IPS-15b (cell line): ENCODE measurements at regions not wholly inside any gene's neighbourhood (a gene's known extent, or its start where the extent isn't known, plus 50 kb on each side); places are given as distances from the start of the nearest gene placed in this dataset.

ENCODE experiments used
- H3K27me3 ChIP-seq: one replicate; pipeline ENCODE4 v1.6.1; 2013; ENCODE audit warnings: low read length; ENCODE audit not compliant: control insufficient read depth, insufficient read depth
- H3K36me3 ChIP-seq: one replicate; pipeline ENCODE4 v1.6.1; 2013; ENCODE audit warnings: low read length; ENCODE audit not compliant: control insufficient read depth, insufficient read depth
- H3K4me1 ChIP-seq: one replicate; pipeline ENCODE4 v1.6.1; 2013; ENCODE audit warnings: mild to moderate bottlenecking, low read length; ENCODE audit not compliant: control insufficient read depth, insufficient read depth
- H3K4me3 ChIP-seq: one replicate; pipeline ENCODE4 v1.5.1; 2013; ENCODE audit warnings: low read depth, low read length
- H3K9ac ChIP-seq: one replicate; pipeline ENCODE4 v1.6.1; 2013; ENCODE audit warnings: low read depth, mild to moderate bottlenecking, low read length
- H3K9me3 ChIP-seq: one replicate; pipeline ENCODE4 v1.6.1; 2013; ENCODE audit warnings: mild to moderate bottlenecking, low read length; ENCODE audit not compliant: control insufficient read depth, insufficient read depth

- Histone ChIP-seq H3K4me1 (no peaks in the 10 kb centered on the region), H3K9ac (no peak overlapping the region), H3K27me3 (no peaks in the 10 kb centered on the region), H3K36me3 (no peaks in the 10 kb centered on the region), H3K4me3 (no peak overlapping the region), H3K9me3 (no peaks in the 10 kb centered on the region)
Observed at GRCh38 chr2:147569426-147569825, 275.4 kb upstream of the ACVR2A start.

DNA sequence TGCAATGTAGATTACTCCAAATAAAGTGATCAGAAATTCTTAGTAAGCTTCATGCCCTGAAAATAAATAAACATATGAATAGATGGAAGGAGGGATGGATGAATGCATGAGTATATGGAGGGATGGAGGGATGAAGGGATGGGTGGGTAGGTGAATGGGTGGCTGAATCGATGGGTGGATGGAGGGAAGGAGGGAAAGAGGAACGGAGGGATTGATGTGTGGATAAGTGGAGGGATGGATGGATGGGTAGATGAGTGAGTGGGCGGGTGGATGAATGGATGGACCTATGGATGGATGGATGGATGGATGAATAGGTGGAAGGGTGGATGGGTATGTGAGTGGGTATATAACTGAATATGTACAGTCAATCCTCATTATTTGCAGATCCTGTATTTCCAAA is 276.7 kb upstream of the ACVR2A start:
- H3K36me3 ChIP-seq: no peaks in the 10 kb centered on the region

DNA sequence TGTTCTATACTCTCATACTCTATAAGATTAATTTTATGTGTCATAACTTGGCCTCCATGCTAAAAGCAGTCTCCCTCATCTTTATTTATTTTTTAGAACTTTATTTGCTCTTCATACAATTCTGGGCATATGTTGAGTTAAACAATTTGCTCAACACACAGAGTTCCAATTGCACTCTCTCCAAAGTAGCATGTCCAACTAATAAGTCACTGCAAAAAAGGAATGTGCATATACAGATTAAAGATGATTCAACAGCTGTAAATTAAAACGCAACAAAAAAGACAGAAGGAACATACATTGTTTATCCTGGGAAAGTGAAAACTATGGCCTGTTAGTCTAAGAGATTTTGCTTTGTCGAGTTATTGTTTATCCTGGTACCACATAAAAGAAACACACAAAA is 277.7 kb upstream of the ACVR2A start:
- H3K4me1 ChIP-seq: no peaks in the 10 kb centered on the region
- no peaks in the 10 kb centered on the region for H3K36me3 ChIP-seq
- H3K9me3 ChIP-seq: no peaks in the 10 kb centered on the region
- H3K27me3 ChIP-seq: no peaks in the 10 kb centered on the region
- H3K9ac ChIP-seq: no peak overlapping the region
- H3K4me3 ChIP-seq: no peak overlapping the region

More for the DNA sequence above, 276.7 kb upstream of the ACVR2A start:
- Histone ChIP-seq H3K4me1 (no peaks in the 10 kb centered on the region), H3K9ac (no peak overlapping the region), H3K4me3 (no peak overlapping the region), H3K9me3 (no peaks in the 10 kb centered on the region), H3K27me3 (no peaks in the 10 kb centered on the region)

GRCh38 chr2:147560810-147561535 is 283.9 kb upstream of the ACVR2A start:
- Histone ChIP-seq H3K9me3 (no peaks in the 10 kb centered on the region), H3K36me3 (no peaks in the 10 kb centered on the region), H3K27me3 (no peaks in the 10 kb centered on the region), H3K4me3 (no peak overlapping the region), H3K4me1 (no peaks in the 10 kb centered on the region), H3K9ac (no peak overlapping the region)

DNA sequence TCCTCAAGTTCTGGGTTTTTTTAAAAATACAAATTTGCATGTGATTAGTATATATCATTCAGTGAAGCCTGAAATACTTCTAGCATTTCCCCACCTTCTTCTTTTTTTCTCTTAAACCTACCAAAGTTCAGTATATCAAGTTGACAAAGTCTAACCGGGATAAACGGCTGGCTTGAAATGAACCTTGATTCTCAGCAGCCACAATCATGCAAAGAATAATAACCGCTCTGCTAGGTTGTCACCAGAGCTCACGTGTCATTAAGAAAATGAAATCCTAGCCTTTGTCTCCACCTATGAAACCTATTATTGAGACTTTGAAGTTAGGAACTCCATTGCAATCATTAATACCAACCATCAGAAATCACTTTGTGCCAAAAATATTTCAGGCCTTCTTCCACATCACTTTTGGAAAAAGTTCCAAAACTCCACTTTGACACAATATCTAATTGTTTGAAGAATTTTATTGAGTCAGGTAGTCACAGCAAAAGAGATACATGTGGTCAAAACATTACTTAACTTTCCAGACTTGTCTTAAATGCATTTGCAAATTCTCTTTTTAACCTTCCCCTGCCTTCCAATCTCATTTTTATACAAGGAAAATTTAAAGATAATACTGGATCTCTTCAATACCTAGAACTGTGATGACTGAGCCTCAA is 285.6 kb upstream of the ACVR2A start:
- no peak overlapping the region for H3K4me3 ChIP-seq
- no peaks in the 10 kb centered on the region for H3K9me3 ChIP-seq
- no peak overlapping the region for H3K9ac ChIP-seq
- H3K4me1 ChIP-seq: no peaks in the 10 kb centered on the region
- no peaks in the 10 kb centered on the region for H3K27me3 ChIP-seq
- no peaks in the 10 kb centered on the region for H3K36me3 ChIP-seq

DNA sequence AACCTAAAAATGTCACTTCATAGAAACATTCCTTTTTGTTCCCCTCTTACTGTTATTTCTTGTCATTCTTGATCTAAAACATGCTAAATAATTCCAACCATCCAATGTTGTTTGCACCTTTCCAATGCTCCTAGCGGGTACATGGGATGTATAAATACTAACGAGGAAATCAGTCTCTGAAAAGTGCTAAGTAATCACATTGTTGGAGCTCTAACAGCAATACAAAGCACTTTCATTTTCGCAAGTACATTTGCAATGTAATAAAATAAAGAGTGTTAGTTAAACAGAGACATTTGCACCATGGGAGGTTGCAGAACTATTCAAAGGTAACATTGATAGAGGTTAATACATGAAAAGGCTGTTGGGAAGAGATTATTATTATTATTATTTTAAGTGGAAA is 286.2 kb upstream of the ACVR2A start:
- H3K9me3 ChIP-seq: no peaks in the 10 kb centered on the region
- no peak overlapping the region for H3K9ac ChIP-seq
- H3K36me3 ChIP-seq: no peaks in the 10 kb centered on the region
- no peak overlapping the region for H3K4me3 ChIP-seq
- peaks cover 2% of the 10 kb centered on the region for H3K4me1 ChIP-seq
- no peaks in the 10 kb centered on the region for H3K27me3 ChIP-seq

DNA sequence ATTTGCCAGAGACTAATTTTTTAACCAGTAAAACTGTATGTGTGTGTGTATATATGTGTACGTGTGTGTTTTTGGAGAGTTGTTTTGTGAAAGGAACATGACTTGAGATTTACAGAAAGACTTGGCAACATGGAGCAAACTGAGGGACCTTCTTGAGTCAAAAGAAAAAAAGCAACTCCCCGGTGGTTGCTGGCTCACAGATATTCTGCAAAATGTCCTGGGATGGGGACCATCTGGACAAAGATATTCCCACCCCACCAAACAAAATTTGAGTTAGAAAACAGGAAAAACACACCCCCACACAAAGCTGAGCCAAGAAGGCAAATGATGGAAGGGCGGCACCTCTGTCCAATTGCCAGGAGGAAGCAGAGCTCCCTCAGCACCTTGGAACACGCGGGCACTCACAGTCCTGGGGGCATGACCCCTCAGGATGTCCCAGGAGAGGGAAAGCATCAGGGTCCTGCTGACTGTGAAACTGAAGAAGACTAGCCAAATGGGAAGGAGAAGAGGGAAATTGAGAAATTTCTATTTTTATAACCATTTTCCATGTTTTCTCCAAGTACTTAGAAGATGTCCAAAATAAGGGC is 290.2 kb upstream of the ACVR2A start:
- Histone ChIP-seq H3K36me3 (no peaks in the 10 kb centered on the region), H3K4me1 (peaks cover 3% of the 10 kb centered on the region), H3K4me3 (no peak overlapping the region), H3K9me3 (no peaks in the 10 kb centered on the region), H3K27me3 (no peaks in the 10 kb centered on the region), H3K9ac (no peak overlapping the region)

DNA sequence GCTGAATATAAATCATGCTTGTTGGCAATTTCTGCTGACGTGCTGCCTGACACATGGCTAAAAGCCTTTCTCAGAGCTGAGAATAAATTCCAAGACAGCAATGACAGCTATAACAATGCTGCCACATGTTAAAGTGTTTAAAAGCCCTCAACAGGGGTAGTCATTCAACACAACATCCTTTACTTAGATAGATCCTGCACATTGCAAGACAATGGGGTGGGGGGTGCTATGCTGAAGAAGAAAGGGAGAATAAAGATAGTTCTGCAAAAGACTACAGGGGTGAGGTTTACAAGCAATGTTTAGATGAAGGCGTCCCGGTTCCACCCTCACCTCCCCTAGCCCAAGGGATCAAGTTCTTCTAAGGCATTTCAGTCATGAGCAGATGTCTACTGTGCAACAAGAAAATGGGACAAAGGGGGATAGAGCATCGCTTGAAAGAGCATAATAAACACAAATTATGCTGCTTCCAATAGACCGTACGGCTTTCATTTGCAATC is 291.0 kb upstream of the ACVR2A start:
- Histone ChIP-seq H3K4me1 (peaks cover 3% of the 10 kb centered on the region), H3K9ac (no peak overlapping the region), H3K27me3 (no peaks in the 10 kb centered on the region)

GRCh38 chr2:147550995-147551731 is 293.7 kb upstream of the ACVR2A start:
- H3K9ac ChIP-seq: no peak overlapping the region
- H3K27me3 ChIP-seq: no peaks in the 10 kb centered on the region
- H3K4me3 ChIP-seq: no peak overlapping the region
- no peaks in the 10 kb centered on the region for H3K9me3 ChIP-seq
- no peaks in the 10 kb centered on the region for H3K36me3 ChIP-seq
- peaks cover 3% of the 10 kb centered on the region for H3K4me1 ChIP-seq

More for the DNA sequence above, 291.0 kb upstream of the ACVR2A start:
- H3K36me3 ChIP-seq: no peaks in the 10 kb centered on the region
- H3K4me3 ChIP-seq: no peak overlapping the region
- H3K9me3 ChIP-seq: no peaks in the 10 kb centered on the region

DNA sequence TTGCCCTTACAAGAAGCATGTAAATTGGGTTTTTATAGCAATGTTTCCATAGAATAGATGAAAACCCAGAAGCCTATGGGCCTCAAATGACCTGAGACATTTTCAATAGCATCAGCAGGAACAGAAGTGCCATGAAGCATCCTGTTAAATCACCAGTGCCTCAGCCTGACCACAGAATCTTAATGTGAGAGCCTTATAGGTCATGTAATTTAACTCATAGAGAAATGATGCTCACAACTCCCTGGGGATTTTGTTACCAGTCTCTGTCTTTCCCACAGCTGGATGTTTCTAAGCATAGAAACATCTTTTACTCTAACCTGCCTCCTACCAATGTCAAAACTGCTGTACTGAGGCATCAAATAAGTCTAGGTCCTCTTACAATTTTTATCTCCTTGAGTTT is 295.8 kb upstream of the ACVR2A start:
- no peaks in the 10 kb centered on the region for H3K9me3 ChIP-seq
- H3K4me3 ChIP-seq: no peak overlapping the region
- no peak overlapping the region for H3K9ac ChIP-seq
- H3K36me3 ChIP-seq: no peaks in the 10 kb centered on the region
- H3K27me3 ChIP-seq: no peaks in the 10 kb centered on the region
- peaks cover 3% of the 10 kb centered on the region for H3K4me1 ChIP-seq

- Histone ChIP-seq H3K27me3 (no peaks in the 10 kb centered on the region), H3K4me3 (no peak overlapping the region), H3K9ac (no peak overlapping the region), H3K4me1 (no peaks in the 10 kb centered on the region), H3K36me3 (no peaks in the 10 kb centered on the region), H3K9me3 (no peaks in the 10 kb centered on the region)
Observed at GRCh38 chr2:147548451-147548850, 296.4 kb upstream of the ACVR2A start.
